ENCODE measurements at regions not wholly inside any gene's neighbourhood (a gene's known extent, or its start where the extent isn't known, plus 50 kb on each side); places are given as distances from the start of the nearest gene placed in this dataset.

GRCh38 chr7:118713039-118713438 lies 488.5 kb downstream of the ANKRD7 start:
- no peak for DNase-seq

GRCh38 chr7:118720632-118721031 lies 496.1 kb downstream of the ANKRD7 start:
- no peak for DNase-seq

GRCh38 chr7:118731854-118732253 lies 507.4 kb downstream of the ANKRD7 start:
- no peak for DNase-seq

GRCh38 chr7:118734541-118734940 lies 510.0 kb downstream of the ANKRD7 start:
- DNase-seq, result no peak

GRCh38 chr7:118735441-118735840 lies 510.9 kb downstream of the ANKRD7 start:
- no peak for DNase-seq

- DNase-seq, result no peak
These were observed 513.4 kb downstream of the ANKRD7 start for GRCh38 chr7:118737935-118738334.

- no peak for DNase-seq
These were observed 521.4 kb downstream of the ANKRD7 start for GRCh38 chr7:118745927-118746326.

- DNase-seq, result no peak
These were observed 523.0 kb downstream of the ANKRD7 start for GRCh38 chr7:118747473-118747872.

GRCh38 chr7:118753479-118753878 lies 529.0 kb downstream of the ANKRD7 start:
- no peak for DNase-seq

GRCh38 chr7:118754608-118755007 lies 530.1 kb downstream of the ANKRD7 start:
- DNase-seq, result no peak

- DNase-seq, result no peak
These were observed 530.6 kb downstream of the ANKRD7 start for GRCh38 chr7:118755067-118755625.

GRCh38 chr7:118757066-118757465 lies 532.6 kb downstream of the ANKRD7 start:
- DNase-seq, result no peak

GRCh38 chr7:118758582-118758981 lies 534.1 kb downstream of the ANKRD7 start:
- DNase-seq, result no peak

- DNase-seq, result no peak
These were observed 535.4 kb downstream of the ANKRD7 start for GRCh38 chr7:118759921-118760320.

GRCh38 chr7:118762451-118762850 lies 537.9 kb downstream of the ANKRD7 start:
- no peak for DNase-seq

- no peak for DNase-seq
These were observed 539.7 kb downstream of the ANKRD7 start for GRCh38 chr7:118764221-118764620.

- DNase-seq, result no peak
These were observed 547.2 kb downstream of the ANKRD7 start for GRCh38 chr7:118771672-118772071.

GRCh38 chr7:118777308-118777707 lies 552.8 kb downstream of the ANKRD7 start:
- no peak for DNase-seq

GRCh38 chr7:118792682-118793081 lies 568.2 kb downstream of the ANKRD7 start:
- no peak for DNase-seq

GRCh38 chr7:118793582-118793981 lies 569.1 kb downstream of the ANKRD7 start:
- DNase-seq, result no peak

- DNase-seq, result no peak
These were observed 569.9 kb downstream of the ANKRD7 start for GRCh38 chr7:118794419-118794818.

GRCh38 chr7:118801366-118801765 lies 576.9 kb downstream of the ANKRD7 start:
- DNase-seq, result no peak

- DNase-seq, result no peak
These were observed 578.2 kb downstream of the ANKRD7 start for GRCh38 chr7:118802726-118803125.

- DNase-seq, result no peak
These were observed 601.7 kb downstream of the ANKRD7 start for GRCh38 chr7:118826246-118826645.

- no peak for DNase-seq
These were observed 612.4 kb downstream of the ANKRD7 start for GRCh38 chr7:118836933-118837332.

GRCh38 chr7:118839515-118839914 lies 615.0 kb downstream of the ANKRD7 start:
- DNase-seq, result no peak

All from NCI-H345 (cell line).